RWPE1 (cell line): ENCODE measurements at regions not wholly inside any gene's neighbourhood (a gene's known extent, or its start where the extent isn't known, plus 50 kb on each side); places are given as distances from the start of the nearest gene placed in this dataset.
A peak's percentile ranks its signal among the peaks of the same experiment; 100 is the strongest.

Experiments
- CTCF ChIA-PET: fragments of 350-600 bp; sonication (Branson Sonifier 250); formaldehyde crosslinking; extraction: SDS; loops from one replicate; lab custom pipeline; 2021; lab: Yijun Ruan, JAX
- POLR2A ChIA-PET: fragments of 400-600 bp; formaldehyde crosslinking; extraction: SDS; loops from one replicate; lab custom pipeline; 2020; ENCODE audit warnings: antibody characterized with exemption; ENCODE audit not compliant: low non-redundant PET; lab: Yijun Ruan, JAX
- DNase-seq: peaks from one replicate; pipeline ENCODE4 v3.0.0; 2012; ENCODE audit warnings: low spot score
- H3K27ac ChIP-seq: fragments of 450-650 bp; 2 replicates; pipeline ENCODE4 v1.5.1; 2017
- TF ChIP-seq, protein P1 (sequence below): fragments of 450-650 bp; conservative IDR thresholded peaks from 2 replicates; pipeline ENCODE4 v1.5.1; 2017; ENCODE audit warnings: low read depth, mild to moderate bottlenecking

DNA sequence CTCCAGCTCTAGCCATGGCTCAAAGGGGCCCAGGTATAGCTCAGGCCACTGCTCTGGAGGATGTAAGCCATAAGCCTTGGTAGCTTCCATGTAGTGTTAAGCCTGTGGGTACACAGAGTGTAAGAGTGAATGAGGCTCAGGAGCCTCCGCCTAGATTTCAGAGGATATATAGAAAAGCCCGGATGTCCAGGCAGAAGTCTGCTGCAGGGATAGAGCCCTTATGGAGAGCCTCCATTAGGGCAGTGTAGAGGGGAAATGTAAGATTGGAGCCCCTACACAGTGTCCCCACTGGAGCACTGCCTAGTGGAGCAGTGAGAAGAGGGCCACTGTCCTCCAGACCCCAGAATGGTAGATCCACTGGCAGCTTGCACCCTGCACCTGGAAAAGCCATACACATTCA, 240.8 kb upstream of the KLF14 start:
- no peak overlapping the region for H3K27ac ChIP-seq
- ChIA-PET POLR2A (no interaction called here), CTCF (interaction anchor here (0.6 kb wide), 1 partner anchor 452 kb away, joined by 4 read pairs; no protein-coding TSS in a partner anchor)
- DNase-seq, result no peak
- TF ChIP-seq, protein P1, sequence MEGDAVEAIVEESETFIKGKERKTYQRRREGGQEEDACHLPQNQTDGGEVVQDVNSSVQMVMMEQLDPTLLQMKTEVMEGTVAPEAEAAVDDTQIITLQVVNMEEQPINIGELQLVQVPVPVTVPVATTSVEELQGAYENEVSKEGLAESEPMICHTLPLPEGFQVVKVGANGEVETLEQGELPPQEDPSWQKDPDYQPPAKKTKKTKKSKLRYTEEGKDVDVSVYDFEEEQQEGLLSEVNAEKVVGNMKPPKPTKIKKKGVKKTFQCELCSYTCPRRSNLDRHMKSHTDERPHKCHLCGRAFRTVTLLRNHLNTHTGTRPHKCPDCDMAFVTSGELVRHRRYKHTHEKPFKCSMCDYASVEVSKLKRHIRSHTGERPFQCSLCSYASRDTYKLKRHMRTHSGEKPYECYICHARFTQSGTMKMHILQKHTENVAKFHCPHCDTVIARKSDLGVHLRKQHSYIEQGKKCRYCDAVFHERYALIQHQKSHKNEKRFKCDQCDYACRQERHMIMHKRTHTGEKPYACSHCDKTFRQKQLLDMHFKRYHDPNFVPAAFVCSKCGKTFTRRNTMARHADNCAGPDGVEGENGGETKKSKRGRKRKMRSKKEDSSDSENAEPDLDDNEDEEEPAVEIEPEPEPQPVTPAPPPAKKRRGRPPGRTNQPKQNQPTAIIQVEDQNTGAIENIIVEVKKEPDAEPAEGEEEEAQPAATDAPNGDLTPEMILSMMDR, result no peak

DNA sequence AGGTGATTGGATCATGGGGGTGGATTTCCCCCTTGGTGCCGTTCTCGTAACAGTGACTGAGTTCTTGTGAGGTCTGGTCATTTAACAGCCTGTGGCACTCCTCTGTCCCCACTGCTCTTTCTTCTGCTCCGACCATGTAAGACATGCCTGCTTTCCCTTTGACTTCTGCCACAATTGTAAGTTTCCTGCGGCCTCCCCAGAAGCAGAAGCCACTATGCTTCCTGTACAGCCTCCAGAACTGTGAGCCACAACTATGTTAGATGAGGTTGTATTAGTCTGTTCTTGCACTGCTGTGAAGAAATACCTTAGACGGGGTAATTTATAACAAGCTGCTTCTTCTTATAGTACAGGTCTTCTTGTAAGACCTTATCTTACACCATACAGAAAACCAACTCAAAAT, 241.7 kb upstream of the KLF14 start:
- CTCF ChIA-PET, result no interaction called here

DNA sequence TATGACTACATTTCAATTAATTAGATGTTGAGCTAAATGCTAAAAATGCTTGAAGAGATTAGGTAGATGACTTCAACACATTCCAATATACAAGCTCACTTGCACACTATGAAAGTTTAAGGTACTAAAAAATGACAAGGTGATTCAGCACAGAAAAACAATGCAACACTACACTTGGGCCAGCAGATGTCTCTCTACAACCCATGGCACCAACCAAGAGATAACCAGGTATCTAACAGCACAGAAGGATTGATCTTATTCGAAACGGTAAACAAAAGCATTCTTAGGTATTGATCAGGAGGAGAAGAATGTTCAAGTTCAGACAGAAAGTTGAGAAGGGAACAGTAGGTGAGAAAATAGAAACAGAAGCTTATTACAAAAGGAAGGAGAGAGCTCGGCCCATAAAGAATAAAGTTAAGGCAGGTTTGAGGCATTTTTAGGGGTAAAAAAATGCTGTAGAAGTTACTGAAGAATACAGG, 248.2 kb upstream of the KLF14 start:
- TF ChIP-seq, protein P1, result peak; percentile 96
- ChIA-PET POLR2A (no interaction called here), CTCF (interaction anchor here (0.6 to 1.4 kb wide), 7 partner anchors 12 to 720 kb away, joined by 3 to 6 read pairs (median 3); no protein-coding TSS in a partner anchor)
- DNase-seq, result peak; percentile 38
- H3K27ac ChIP-seq, result no peak overlapping the region

More for the DNA sequence above, 241.7 kb upstream of the KLF14 start:
- POLR2A ChIA-PET, result interaction anchor here (0.6 kb wide), 1 partner anchor 66 kb away, joined by 3 read pairs; no protein-coding TSS in a partner anchor
- H3K27ac ChIP-seq, result no peak overlapping the region
- no peak for DNase-seq
- TF ChIP-seq, protein P1, result no peak

DNA sequence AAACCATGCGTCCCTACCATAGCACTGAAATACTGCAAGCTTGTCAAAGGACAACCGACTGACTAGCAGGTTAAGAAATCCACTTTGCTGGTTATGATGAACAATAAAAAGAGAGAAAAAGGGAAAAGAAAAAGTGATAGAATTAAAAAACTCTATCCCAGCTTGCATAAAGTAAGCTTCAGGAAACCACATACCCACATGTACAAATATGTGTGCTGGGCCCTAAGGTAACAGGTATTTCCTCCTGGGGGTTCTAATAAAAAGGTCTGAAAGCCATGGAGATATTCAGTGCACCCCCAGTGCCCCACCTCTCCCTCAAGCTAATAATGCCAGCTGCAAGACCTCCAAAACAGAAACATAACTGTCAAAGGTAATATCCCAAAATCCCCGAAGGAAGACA, 248.6 kb upstream of the KLF14 start:
- TF ChIP-seq, protein P1, result no peak
- ChIA-PET CTCF (interaction anchor here (0.6 to 1.4 kb wide), 7 partner anchors 13 to 720 kb away, joined by 3 to 6 read pairs (median 3); no protein-coding TSS in a partner anchor), POLR2A (no interaction called here)
- no peak overlapping the region for H3K27ac ChIP-seq
- no peak for DNase-seq

DNA sequence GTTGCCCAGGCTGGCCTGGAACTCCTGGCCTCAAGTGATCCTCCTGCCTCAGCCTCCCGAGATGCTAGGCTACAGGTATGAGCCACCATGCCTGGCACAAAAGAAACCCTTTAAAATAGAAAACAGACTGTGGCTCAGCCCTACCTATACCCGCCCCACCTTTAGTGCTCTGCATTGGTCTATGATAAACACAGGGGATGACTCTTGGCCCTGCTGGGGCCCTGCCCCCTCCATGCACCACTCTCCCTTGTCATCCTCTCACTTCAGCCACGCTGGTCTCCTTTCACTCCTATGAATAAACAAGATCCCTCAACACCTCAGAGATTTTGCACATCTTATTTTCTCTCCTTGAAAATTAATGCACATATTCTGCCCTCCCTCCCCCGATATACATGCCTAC, 251.4 kb upstream of the KLF14 start:
- no peak overlapping the region for H3K27ac ChIP-seq
- ChIA-PET POLR2A (no interaction called here), CTCF (no interaction called here)
- no peak for DNase-seq
- TF ChIP-seq, protein P1, result no peak

DNA sequence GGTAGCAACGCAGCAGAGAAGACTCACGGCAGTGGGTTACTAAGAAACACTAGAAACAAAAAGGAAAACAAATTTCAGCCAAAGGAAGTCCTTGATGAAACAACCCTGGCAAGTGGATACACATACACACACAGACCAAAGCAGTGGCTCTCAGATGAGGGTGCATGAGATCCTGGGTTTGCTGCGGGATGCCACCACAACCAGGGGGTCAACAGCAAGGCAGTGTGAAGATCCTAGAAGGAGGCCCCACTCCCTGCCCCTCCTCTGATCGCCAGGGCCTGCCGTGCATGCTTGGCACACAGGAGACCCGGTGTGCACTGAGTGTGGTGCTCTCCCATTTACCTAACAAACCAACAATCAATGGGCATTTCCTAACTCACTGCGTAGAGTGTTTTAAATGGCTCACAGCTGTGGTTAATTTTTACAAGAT, 252.3 kb upstream of the KLF14 start:
- ChIA-PET POLR2A (no interaction called here), CTCF (no interaction called here)
- no peak for DNase-seq
- TF ChIP-seq, protein P1, result no peak
- no peak overlapping the region for H3K27ac ChIP-seq
